GM20000 (cell line): ENCODE measurements at regions not wholly inside any gene's neighbourhood (a gene's known extent, or its start where the extent isn't known, plus 50 kb on each side); places are given as distances from the start of the nearest gene placed in this dataset.
"Not testable (repeated sequence)": the region's sequence is repeated elsewhere in the genome, so short reads cannot be mapped to it uniquely, and the experiment has no call there.

Source experiments
- DNase-seq: peaks from one replicate; pipeline ENCODE4 v3.0.0; 2012; ENCODE audit warnings: low spot score
- CTCF ChIP-seq: IDR thresholded peaks from 2 replicates; pipeline ENCODE4 v1.5.1; 2012; ENCODE audit warnings: mild to moderate bottlenecking, control low read depth; ENCODE audit errors: extremely low read depth, missing control alignments

GRCh38 chr10:55813451-55814170 is 547.4 kb downstream of the ZWINT start:
- no peak for DNase-seq
- TF ChIP-seq CTCF: no peak

- no peak for TF ChIP-seq CTCF
- no peak for DNase-seq
Observed at GRCh38 chr10:55803055-55803454, 558.0 kb downstream of the ZWINT start.

GRCh38 chr10:55801353-55801661 is 559.8 kb downstream of the ZWINT start:
- no peak for TF ChIP-seq CTCF
- no peak for DNase-seq

- TF ChIP-seq CTCF: no peak
- DNase-seq: no peak
Observed at GRCh38 chr10:55800602-55801352, 560.3 kb downstream of the ZWINT start.

- no peak for TF ChIP-seq CTCF
- DNase-seq: no peak
Observed at GRCh38 chr10:55793024-55793423, 568.0 kb downstream of the ZWINT start.

- DNase-seq: not testable (repeated sequence)
Observed at GRCh38 chr10:55790276-55790675, 570.8 kb downstream of the ZWINT start.

GRCh38 chr10:55786461-55787050 is 574.5 kb downstream of the ZWINT start:
- DNase-seq: no peak
- TF ChIP-seq CTCF: no peak
